Heart left ventricle (tissue), 16 donors: ENCODE measurements at regions not wholly inside any gene's neighbourhood (a gene's known extent, or its start where the extent isn't known, plus 50 kb on each side); places are given as distances from the start of the nearest gene placed in this dataset.

Experiments
- ATAC-seq, 4 donors: fragments of 200-7000 bp; cut with Tn5 transposase; one replicate each; pipeline ENCODE4 v1.9.1; 2020 to 2022; ENCODE audit warnings: moderate library complexity in 4 of 4, mild to moderate bottlenecking in 3 of 4, moderate number of reproducible peaks in 1 of 4
- DNase-seq, 5 donors: peaks; one replicate each; pipeline ENCODE4 v3.0.0-alpha.2; 2020
- H3K27ac ChIP-seq, 12 donors: fragments of 200-600 bp; sonication (generic) in 4 of 12; one replicate each; pipeline versions ENCODE4 v1.5.0 to v1.8.0; 2016 to 2022; ENCODE audit warnings: mild to moderate bottlenecking in 2 of 12
- H3K27me3 ChIP-seq, 9 donors: fragments of 200-600 bp; sonication (generic) in 2 of 9; one replicate each; pipeline versions ENCODE4 v1.5.1 to v1.8.0; 2016 to 2022; ENCODE audit warnings: mild to moderate bottlenecking in 3 of 9
- H3K36me3 ChIP-seq, 9 donors: fragments of 200-600 bp; sonication (generic) in 2 of 9; one replicate each; pipeline versions ENCODE4 v1.5.0 to v1.8.0; 2018 to 2022; ENCODE audit warnings: mild to moderate bottlenecking in 2 of 9
- H3K4me1 ChIP-seq, 12 donors: fragments of 200-600 bp; sonication (generic) in 4 of 12; one replicate each; pipeline versions ENCODE4 v1.5.0 to v1.8.0; 2016 to 2022; ENCODE audit warnings: mild to moderate bottlenecking in 3 of 12
- H3K4me3 ChIP-seq, 12 donors: fragments of 200-600 bp; sonication (generic) in 4 of 12; one replicate each; pipeline versions ENCODE4 v1.5.0 to v1.8.0; 2017 to 2022; ENCODE audit warnings: mild to moderate bottlenecking in 9 of 12, moderate library complexity in 4 of 12
- H3K9me3 ChIP-seq, 12 donors: fragments of 200-600 bp; sonication (generic) in 4 of 12; one replicate each; pipeline versions ENCODE4 v1.5.0 to v1.8.0; 2016 to 2022; ENCODE audit warnings: mild to moderate bottlenecking in 1 of 12
- POLR2A ChIP-seq, 2 donors: fragments of 450-650 bp; IDR thresholded peaks; one replicate each; pipeline ENCODE4 v1.6.1; 2017; ENCODE audit warnings: antibody characterized with exemption in 2 of 2, mild to moderate bottlenecking in 2 of 2, moderate library complexity in 2 of 2
- WGBS, 4 donors: extraction: QIAGEN DNeasy Blood & Tissue Kit in 2 of 4; methylation state at CpG; one replicate each; pipeline versions ENCODE4 v1.1.5 to v1.1.7; 2013 to 2018; 5-methylcytosine and 5-hydroxymethylcytosine counted together
- intact Hi-C, 10 donors: fragments of 100-400 bp; cut with DNase I; formaldehyde crosslinking; loops; one replicate each; pipeline versions ENCODE4 v1.11.1 to v1.14.2; 2022
- TF ChIP-seq, protein P1 (sequence below), 12 donors: fragments of 200-600 bp; sonication (generic) in 4 of 12; IDR thresholded peaks; one replicate each; pipeline versions ENCODE4 v1.5.0 to v1.8.0; 2018 to 2022; ENCODE audit warnings: antibody characterized with exemption in 12 of 12, mild to moderate bottlenecking in 5 of 12
- donor health status: ischemic (EF 13 %, LVEDD 7.1; RV severe dilation, severe dysfunction).
- donor health status: healthy with polysubstance abuse.
- donor health status: DM: no; HTN: yes; CAD: no.
- donor health status: DM: no; HTN: no; CAD: no.
- donor health status: ischemic (EF 25% LVEDD 6.9; RV normal size, moderate dysfunction).
- donor health status: ischemic (EF 25% LVEDD 5.7; RV mildly dilated, moderate dysfunction).
- donor health status: healthy.
- donor health status: DM: yes; HTN: yes; CAD: no.
- donor health status: ischemic (EF 35%, LVEDD 5.7; RV mildly dilated, moderate dysfunction).
- donor health status: nonischemic (EF 11% LVEDD 7.7; RV severe dilation, severe dysfunction).
- donor health status: DM: yes; HTN: yes; CAD: no.
- donor health status: PGD.
- donor health status: ischemic (EF 29% LVEDD 5.4; RV normal size, mild dysfunction).
- donor health status: nonischemic (EF 23%, LVEDD 6.1; RV moderate dilation, normal function).

DNA sequence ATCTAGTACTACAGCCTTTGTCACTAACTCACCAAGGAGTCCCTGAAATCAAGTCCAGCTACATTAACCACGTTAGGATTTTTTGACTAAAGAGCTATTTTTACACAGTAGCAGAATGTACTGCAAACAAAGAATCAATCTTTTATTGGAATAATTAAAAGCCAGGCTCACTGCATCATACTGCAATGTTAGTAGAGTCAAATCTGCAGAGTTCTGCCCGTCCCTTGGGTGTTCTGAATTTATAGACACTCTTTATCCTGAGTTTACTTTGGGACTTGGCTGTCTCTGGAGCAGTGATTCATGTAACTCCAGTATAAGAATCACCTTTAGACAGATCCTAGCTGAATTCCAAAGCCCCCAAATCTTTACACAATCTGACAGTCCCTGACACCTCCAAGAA is 127.9 kb upstream of the THSD7B start:
- no peak for ATAC-seq

DNA sequence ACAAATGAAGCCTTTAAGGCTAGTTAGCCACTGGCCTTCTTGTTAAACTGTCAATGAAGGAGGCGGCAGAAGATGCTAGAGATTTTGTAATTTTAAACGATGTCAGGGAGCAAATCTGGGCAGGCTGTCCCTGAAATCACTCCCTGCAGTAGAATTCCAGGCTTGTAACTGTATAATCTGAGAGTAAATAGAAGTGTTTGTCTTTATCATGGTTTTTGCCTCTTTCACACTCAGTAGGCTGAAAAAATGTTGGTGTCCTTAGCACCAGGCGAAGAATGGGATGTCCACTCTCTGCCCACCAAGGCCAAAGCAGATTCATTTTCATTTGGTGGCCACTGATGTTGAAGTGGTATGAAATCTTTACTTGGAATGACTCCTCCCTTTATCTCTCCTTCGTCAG is 136.9 kb upstream of the THSD7B start:
- Histone ChIP-seq H3K36me3 (no peaks in the 10 kb centered on the region), H3K9me3 (no peaks in the 10 kb centered on the region), H3K4me3 (no peak overlapping the region), H3K4me1 (no peaks in the 10 kb centered on the region), H3K27me3 (no peaks in the 10 kb centered on the region), H3K27ac (no peak overlapping the region)
- no peak for DNase-seq
- ATAC-seq = no peak
- TF ChIP-seq, protein P1, sequence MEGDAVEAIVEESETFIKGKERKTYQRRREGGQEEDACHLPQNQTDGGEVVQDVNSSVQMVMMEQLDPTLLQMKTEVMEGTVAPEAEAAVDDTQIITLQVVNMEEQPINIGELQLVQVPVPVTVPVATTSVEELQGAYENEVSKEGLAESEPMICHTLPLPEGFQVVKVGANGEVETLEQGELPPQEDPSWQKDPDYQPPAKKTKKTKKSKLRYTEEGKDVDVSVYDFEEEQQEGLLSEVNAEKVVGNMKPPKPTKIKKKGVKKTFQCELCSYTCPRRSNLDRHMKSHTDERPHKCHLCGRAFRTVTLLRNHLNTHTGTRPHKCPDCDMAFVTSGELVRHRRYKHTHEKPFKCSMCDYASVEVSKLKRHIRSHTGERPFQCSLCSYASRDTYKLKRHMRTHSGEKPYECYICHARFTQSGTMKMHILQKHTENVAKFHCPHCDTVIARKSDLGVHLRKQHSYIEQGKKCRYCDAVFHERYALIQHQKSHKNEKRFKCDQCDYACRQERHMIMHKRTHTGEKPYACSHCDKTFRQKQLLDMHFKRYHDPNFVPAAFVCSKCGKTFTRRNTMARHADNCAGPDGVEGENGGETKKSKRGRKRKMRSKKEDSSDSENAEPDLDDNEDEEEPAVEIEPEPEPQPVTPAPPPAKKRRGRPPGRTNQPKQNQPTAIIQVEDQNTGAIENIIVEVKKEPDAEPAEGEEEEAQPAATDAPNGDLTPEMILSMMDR (IDR thresholded peaks at IDR 0.05) = no peak
- TF ChIP-seq POLR2A (IDR thresholded peaks at IDR 0.05) = no peak
- intact Hi-C loops = no loop called here
- 69 to 78% (median 70%) methylated on average over 4 of the region's 4 CpGs for WGBS, 4 donors

More for the DNA sequence above, 127.9 kb upstream of the THSD7B start:
- no peaks in the 10 kb centered on the region for H3K27me3 ChIP-seq
- H3K4me1 ChIP-seq = peaks cover 0 to 3% (median 0%) of the 10 kb centered on the region in 12 donors
- DNase-seq = no peak
- H3K36me3 ChIP-seq = no peaks in the 10 kb centered on the region
- peaks cover 0 to 10% (median 0%) of the 10 kb centered on the region in 12 donors for H3K9me3 ChIP-seq
- 34 to 49% (median 40%) methylated on average over 2 of the region's 2 CpGs for WGBS, 4 donors
- intact Hi-C loops = no loop called here
- H3K4me3 ChIP-seq = no peak overlapping the region
- TF ChIP-seq, protein P1 (IDR thresholded peaks at IDR 0.05) = no peak
- TF ChIP-seq POLR2A (IDR thresholded peaks at IDR 0.05) = no peak
- no peak overlapping the region for H3K27ac ChIP-seq

DNA sequence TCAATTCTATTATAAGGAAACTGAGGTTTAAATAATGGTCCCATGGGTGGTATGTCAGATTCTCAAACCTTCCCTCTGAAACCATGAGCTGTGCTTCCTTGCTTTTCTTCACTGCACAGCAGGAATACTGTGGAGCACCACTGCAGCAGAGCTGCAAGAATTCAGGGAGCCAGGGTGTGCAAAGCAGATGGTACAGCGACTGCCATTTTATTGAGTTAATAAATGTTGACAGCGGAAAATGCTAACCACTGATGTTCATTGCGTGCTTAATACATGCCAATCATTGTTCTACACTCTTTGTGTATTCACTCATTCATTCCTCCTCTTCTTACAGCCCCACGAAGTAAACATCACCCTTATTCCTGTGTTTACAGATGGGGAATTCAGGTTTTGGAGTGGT is 152.2 kb upstream of the THSD7B start:
- no peak for DNase-seq
- Histone ChIP-seq H3K4me3 (no peak overlapping the region), H3K36me3 (no peaks in the 10 kb centered on the region), H3K27me3 (no peaks in the 10 kb centered on the region), H3K9me3 (no peaks in the 10 kb centered on the region), H3K27ac (no peak overlapping the region), H3K4me1 (peaks cover 0 to 7% (median 0%) of the 10 kb centered on the region in 12 donors)
- no peak for ATAC-seq
- TF ChIP-seq POLR2A (IDR thresholded peaks at IDR 0.05) = no peak
- TF ChIP-seq, protein P1 (IDR thresholded peaks at IDR 0.05) = no peak
- intact Hi-C loops = no loop called here
- WGBS, 4 donors = 73 to 84% (median 75%) methylated on average over 4 of the region's 4 CpGs

DNA sequence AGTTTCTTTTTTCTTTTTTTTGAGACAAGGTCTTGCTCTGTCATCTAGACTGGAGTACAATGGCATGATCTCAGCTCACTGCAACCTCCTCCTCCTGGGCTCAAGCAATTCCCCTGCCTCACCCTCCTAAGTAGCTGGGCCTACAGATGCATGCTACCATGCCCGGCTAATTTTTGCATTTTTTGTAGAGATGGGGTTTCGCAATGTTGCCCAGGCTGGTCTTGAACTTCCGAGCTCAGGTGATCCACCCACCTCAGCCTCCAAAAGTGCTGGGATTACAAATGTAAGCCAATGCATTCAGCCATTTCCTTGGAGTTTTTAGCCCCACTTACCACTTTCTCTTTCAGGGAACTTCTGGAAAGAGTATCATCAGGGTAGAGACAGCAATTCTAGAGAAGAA is 153.3 kb upstream of the THSD7B start:
- intact Hi-C loops = no loop called here
- Histone ChIP-seq H3K36me3 (no peaks in the 10 kb centered on the region), H3K4me3 (no peak overlapping the region), H3K27me3 (no peaks in the 10 kb centered on the region), H3K27ac (no peak overlapping the region), H3K9me3 (no peaks in the 10 kb centered on the region), H3K4me1 (peaks cover 0 to 7% (median 0%) of the 10 kb centered on the region in 12 donors)
- ATAC-seq = no peak
- no peak for TF ChIP-seq POLR2A (IDR thresholded peaks at IDR 0.05)
- no peak for DNase-seq
- WGBS, 4 donors = 77 to 90% (median 86%) methylated on average over 3 of the region's 3 CpGs

DNA sequence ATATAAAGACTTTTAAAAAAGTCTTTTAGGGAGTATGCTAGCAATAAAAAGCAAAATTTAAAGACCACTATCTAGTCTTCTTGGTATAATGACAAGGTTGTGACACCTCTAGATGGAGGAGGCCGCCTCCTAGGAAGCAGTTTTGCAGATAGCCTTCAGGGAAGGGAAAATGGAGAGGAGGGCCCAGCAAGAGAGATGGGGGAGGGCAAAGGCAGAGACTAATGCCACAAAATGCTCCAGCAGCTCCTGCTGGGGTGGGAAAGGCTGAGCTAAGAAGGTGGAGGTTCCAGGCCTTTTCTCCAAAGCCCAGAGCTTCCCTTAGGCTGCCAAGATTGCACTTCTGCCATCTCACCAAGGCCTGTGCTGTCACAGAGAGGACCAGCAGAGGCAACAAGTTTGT is 153.9 kb upstream of the THSD7B start:
- no peaks in the 10 kb centered on the region for H3K9me3 ChIP-seq
- 31 to 53% (median 43%) methylated on average over 1 of the region's 1 CpG for WGBS, 4 donors
- intact Hi-C loops = no loop called here
- H3K27me3 ChIP-seq = no peaks in the 10 kb centered on the region
- no peak overlapping the region for H3K27ac ChIP-seq
- no peak overlapping the region for H3K4me3 ChIP-seq
- peaks cover 0 to 7% (median 0%) of the 10 kb centered on the region in 12 donors for H3K4me1 ChIP-seq
- no peak for DNase-seq
- no peak for ATAC-seq
- no peaks in the 10 kb centered on the region for H3K36me3 ChIP-seq
- TF ChIP-seq, protein P1 (IDR thresholded peaks at IDR 0.05) = no peak
- no peak for TF ChIP-seq POLR2A (IDR thresholded peaks at IDR 0.05)
